ENCODE measurements at regions not wholly inside any gene's neighbourhood (a gene's known extent, or its start where the extent isn't known, plus 50 kb on each side); places are given as distances from the start of the nearest gene placed in this dataset.
"Not testable (repeated sequence)": the region's sequence is repeated elsewhere in the genome, so short reads cannot be mapped to it uniquely, and the experiment has no call there.

DNA sequence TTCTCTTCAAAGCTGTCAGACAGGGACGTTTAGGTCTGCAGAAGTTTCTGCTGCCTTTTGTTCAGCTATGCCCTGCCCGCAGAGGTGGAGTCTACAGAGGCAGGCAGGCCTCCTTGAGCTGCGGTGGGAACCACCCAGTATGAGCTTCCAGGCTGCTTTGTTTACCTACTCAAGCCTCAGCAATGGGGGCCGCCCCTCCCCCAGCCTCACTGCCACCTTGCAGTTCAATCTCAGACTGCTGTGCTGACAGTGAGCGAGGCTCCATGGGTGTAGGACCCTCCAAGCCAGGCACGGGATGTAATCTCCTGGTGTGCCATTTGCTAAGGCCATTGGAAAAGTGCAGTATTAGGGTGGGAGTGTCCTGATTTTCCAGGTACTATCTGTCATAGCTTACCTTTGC is 153.5 kb upstream of the GMNC start:
- TF ChIP-seq, protein P1, sequence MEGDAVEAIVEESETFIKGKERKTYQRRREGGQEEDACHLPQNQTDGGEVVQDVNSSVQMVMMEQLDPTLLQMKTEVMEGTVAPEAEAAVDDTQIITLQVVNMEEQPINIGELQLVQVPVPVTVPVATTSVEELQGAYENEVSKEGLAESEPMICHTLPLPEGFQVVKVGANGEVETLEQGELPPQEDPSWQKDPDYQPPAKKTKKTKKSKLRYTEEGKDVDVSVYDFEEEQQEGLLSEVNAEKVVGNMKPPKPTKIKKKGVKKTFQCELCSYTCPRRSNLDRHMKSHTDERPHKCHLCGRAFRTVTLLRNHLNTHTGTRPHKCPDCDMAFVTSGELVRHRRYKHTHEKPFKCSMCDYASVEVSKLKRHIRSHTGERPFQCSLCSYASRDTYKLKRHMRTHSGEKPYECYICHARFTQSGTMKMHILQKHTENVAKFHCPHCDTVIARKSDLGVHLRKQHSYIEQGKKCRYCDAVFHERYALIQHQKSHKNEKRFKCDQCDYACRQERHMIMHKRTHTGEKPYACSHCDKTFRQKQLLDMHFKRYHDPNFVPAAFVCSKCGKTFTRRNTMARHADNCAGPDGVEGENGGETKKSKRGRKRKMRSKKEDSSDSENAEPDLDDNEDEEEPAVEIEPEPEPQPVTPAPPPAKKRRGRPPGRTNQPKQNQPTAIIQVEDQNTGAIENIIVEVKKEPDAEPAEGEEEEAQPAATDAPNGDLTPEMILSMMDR (IDR thresholded peaks at IDR 0.05), result not testable (repeated sequence)
- not testable (repeated sequence) for TF ChIP-seq ZFX (IDR thresholded peaks at IDR 0.05; ENCODE audit: borderline replicate concordance)
